ENCODE measurements at regions not wholly inside any gene's neighbourhood (a gene's known extent, or its start where the extent isn't known, plus 50 kb on each side); places are given as distances from the start of the nearest gene placed in this dataset.

- WGBS, 2 experiments (ENCODE audit: extremely low coverage in 2 of 2, insufficient read length in 1 of 2) = 42% methylated on average over 2 of the region's 6 CpGs; no CpG with 5 or more reads in 1 of the 2 experiments
- ATAC-seq (ENCODE audit: low read depth) (no peak), DNase-seq (no peak)
- H3K4ac ChIP-seq (ENCODE audit: low read depth, low read length) = no peak overlapping the region
- no peak overlapping the region for H3K27ac ChIP-seq (ENCODE audit: insufficient read depth, low read length)
- BruUV-seq (replicated peaks) = no TSS peak
- peaks cover 19% of the 10 kb centered on the region for H3K27me3 ChIP-seq (ENCODE audit: control insufficient read depth, insufficient read depth, low read length)
- H3K36me3 ChIP-seq (ENCODE audit: control insufficient read depth, insufficient read depth, low read length) = no peaks in the 10 kb centered on the region
- no peak overlapping the region for H2BK120ac ChIP-seq (ENCODE audit: low read depth, low read length)
- no peaks in the 10 kb centered on the region for H3K4me1 ChIP-seq (ENCODE audit: control insufficient read depth, insufficient read depth, low read length)
- in situ Hi-C loops (cut with MboI; ENCODE audit: low sequenced_read_pairs) = no loop called here
- H3K4me3 ChIP-seq (ENCODE audit: insufficient read depth, low read depth, low read length) = no peak overlapping the region
- no peaks in the 10 kb centered on the region for H3K9me1 ChIP-seq (ENCODE audit: insufficient read depth, low read length)
- TF ChIP-seq MAFK (IDR thresholded peaks at IDR 0.05; ENCODE audit: low read depth, low read length) (peak; percentile 79), USF2 (IDR thresholded peaks at IDR 0.05; ENCODE audit: low read depth, low read length) (no peak)
- H4K8ac ChIP-seq (ENCODE audit: low read depth in 2 of 2, low read length in 2 of 2) = no peak overlapping the region
- no peak overlapping the region for H3K23ac ChIP-seq (ENCODE audit: low read depth, low read length)
- no peak overlapping the region for H3K18ac ChIP-seq (ENCODE audit: low read depth, low read length)
- H3K14ac ChIP-seq (replicated peaks; ENCODE audit: low read depth, low read length) = no peak overlapping the region
- H2BK15ac ChIP-seq (ENCODE audit: low read depth, low read length) = no peak overlapping the region
- ChIA-PET POLR2A (ENCODE audit: unreplicated experiment) (no interaction called here), CTCF (no interaction called here)
- H3K9ac ChIP-seq (ENCODE audit: low read depth, low read length) = no peak overlapping the region
- H3K9me3 ChIP-seq (ENCODE audit: control insufficient read depth, insufficient read depth, low read length) = peaks cover 3% of the 10 kb centered on the region; the same call in 1 of the 2 replicates
- no peaks in the 10 kb centered on the region; the same call in 1 of the 2 replicates for H4K20me1 ChIP-seq (ENCODE audit: insufficient read depth, low read length)
- no peak overlapping the region for H2AK9ac ChIP-seq (replicated peaks; ENCODE audit: low read depth, low read length, poor library complexity)
- no peak overlapping the region for H2AFZ ChIP-seq (replicated peaks; ENCODE audit: low read length, poor library complexity)
- intact Hi-C loops (cut with micrococcal nuclease) = no loop called here
- H3K79me1 ChIP-seq (ENCODE audit: low read depth in 1 of 2, low read length in 2 of 2) = no peaks in the 10 kb centered on the region
- dilution Hi-C loops (cut with HindIII; ENCODE audit: low sequenced_read_pairs, unreplicated experiment) = no loop called here
- no peak overlapping the region for H2BK20ac ChIP-seq (ENCODE audit: low read depth, low read length)
- no peak overlapping the region for H2BK5ac ChIP-seq (ENCODE audit: low read depth, low read length, poor library complexity, severe bottlenecking)
- no peak overlapping the region for H4K5ac ChIP-seq (ENCODE audit: low read depth, low read length)
- H4K91ac ChIP-seq (ENCODE audit: insufficient read depth, low read depth, low read length) = no peak overlapping the region
- no peak overlapping the region for H3K4me2 ChIP-seq (ENCODE audit: low read depth, low read length)
- H3K56ac ChIP-seq (ENCODE audit: extremely low read depth, insufficient read depth, low read length) = no peak overlapping the region
- H2AK5ac ChIP-seq (ENCODE audit: low read depth, low read length) = no peak overlapping the region
Observed at GRCh38 chr14:101129521-101130167, 226.1 kb upstream of the RTL1 start.
